Activated T-cell treated with anti-CD3 and anti-CD28 coated beads for 48 hours (primary cell): ENCODE measurements at regions not wholly inside any gene's neighbourhood (a gene's known extent, or its start where the extent isn't known, plus 50 kb on each side); places are given as distances from the start of the nearest gene placed in this dataset.
"Not testable (repeated sequence)": the region's sequence is repeated elsewhere in the genome, so short reads cannot be mapped to it uniquely, and the experiment has no call there.

Source experiments
- DNase-seq: peaks from one replicate; pipeline ENCODE4 v3.0.0-alpha.2; 2020; ENCODE audit warnings: low read depth

GRCh38 chr7:68394131-68394530 lies 1204.1 kb upstream of the AUTS2 start:
- no peak for DNase-seq

GRCh38 chr7:68399991-68400590 lies 1198.2 kb upstream of the AUTS2 start:
- DNase-seq = no peak

GRCh38 chr7:68400783-68401182 lies 1197.5 kb upstream of the AUTS2 start:
- no peak for DNase-seq

- no peak for DNase-seq
Observed at GRCh38 chr7:68401313-68401712, 1197.0 kb upstream of the AUTS2 start.

GRCh38 chr7:68406480-68406879 lies 1191.8 kb upstream of the AUTS2 start:
- DNase-seq = no peak

GRCh38 chr7:68407460-68407859 lies 1190.8 kb upstream of the AUTS2 start:
- no peak for DNase-seq

- DNase-seq = no peak
Observed at GRCh38 chr7:68408873-68409272, 1189.4 kb upstream of the AUTS2 start.

GRCh38 chr7:68409851-68410250 lies 1188.4 kb upstream of the AUTS2 start:
- DNase-seq = no peak

GRCh38 chr7:68410693-68411092 lies 1187.6 kb upstream of the AUTS2 start:
- DNase-seq = not testable (repeated sequence)

- no peak for DNase-seq
Observed at GRCh38 chr7:68411742-68412141, 1186.5 kb upstream of the AUTS2 start.

GRCh38 chr7:68414631-68415425 lies 1183.4 kb upstream of the AUTS2 start:
- no peak for DNase-seq

- DNase-seq = no peak
Observed at GRCh38 chr7:68417002-68417401, 1181.3 kb upstream of the AUTS2 start.

GRCh38 chr7:68417659-68418058 lies 1180.6 kb upstream of the AUTS2 start:
- DNase-seq = no peak

GRCh38 chr7:68420342-68421192 lies 1177.7 kb upstream of the AUTS2 start:
- no peak for DNase-seq

- DNase-seq = no peak
Observed at GRCh38 chr7:68421712-68422111, 1176.6 kb upstream of the AUTS2 start.

GRCh38 chr7:68422281-68422680 lies 1176.0 kb upstream of the AUTS2 start:
- DNase-seq = no peak

GRCh38 chr7:68423356-68423755 lies 1174.9 kb upstream of the AUTS2 start:
- DNase-seq = no peak

GRCh38 chr7:68424658-68425297 lies 1173.5 kb upstream of the AUTS2 start:
- DNase-seq = no peak

GRCh38 chr7:68425377-68425776 lies 1172.9 kb upstream of the AUTS2 start:
- no peak for DNase-seq

- no peak for DNase-seq
Observed at GRCh38 chr7:68429411-68430117, 1168.7 kb upstream of the AUTS2 start.

- DNase-seq = no peak
Observed at GRCh38 chr7:68432585-68432984, 1165.7 kb upstream of the AUTS2 start.
